NT2/D1 (cell line): ENCODE measurements at regions not wholly inside any gene's neighbourhood (a gene's known extent, or its start where the extent isn't known, plus 50 kb on each side); places are given as distances from the start of the nearest gene placed in this dataset.

Experiments used
- DNase-seq: peaks from one replicate; pipeline ENCODE4 v3.0.0-alpha.2; 2011; ENCODE audit warnings: low read depth, low spot score
- H3K27me3 ChIP-seq: 2 replicates; pipeline ENCODE4 v1.6.0; 2011; ENCODE audit warnings: mild to moderate bottlenecking; ENCODE audit not compliant: insufficient read length, insufficient read depth
- H3K36me3 ChIP-seq: 2 replicates; pipeline ENCODE4 v1.6.1; 2011; ENCODE audit warnings: mild to moderate bottlenecking, low read length, mixed read lengths; ENCODE audit not compliant: insufficient read depth, insufficient read length
- H3K4me1 ChIP-seq: 2 replicates; pipeline ENCODE4 v1.5.1; 2011; ENCODE audit not compliant: insufficient read depth, insufficient read length
- H3K4me3 ChIP-seq: 2 replicates; pipeline ENCODE4 v1.5.1; 2011; ENCODE audit warnings: low read depth; ENCODE audit not compliant: insufficient read length
- H3K9ac ChIP-seq: 2 replicates; pipeline ENCODE4 v1.6.0; 2011; ENCODE audit warnings: low read depth; ENCODE audit not compliant: insufficient read length
- H3K9me3 ChIP-seq: 2 replicates; pipeline ENCODE4 v1.5.1; 2011; ENCODE audit warnings: mild to moderate bottlenecking, low read length; ENCODE audit not compliant: insufficient read depth
- SUZ12 ChIP-seq: IDR thresholded peaks from 2 replicates; pipeline ENCODE4 v1.6.1; 2011; ENCODE audit not compliant: insufficient read length, insufficient read depth; ENCODE audit errors: extremely low read depth
- YY1 ChIP-seq: IDR thresholded peaks from 2 replicates; pipeline ENCODE4 v1.6.1; 2011; ENCODE audit not compliant: insufficient read length, insufficient read depth
- ZNF274 ChIP-seq: IDR thresholded peaks from 2 replicates; pipeline ENCODE4 v1.6.1; 2011; ENCODE audit warnings: mild to moderate bottlenecking, low read depth, low read length

DNA sequence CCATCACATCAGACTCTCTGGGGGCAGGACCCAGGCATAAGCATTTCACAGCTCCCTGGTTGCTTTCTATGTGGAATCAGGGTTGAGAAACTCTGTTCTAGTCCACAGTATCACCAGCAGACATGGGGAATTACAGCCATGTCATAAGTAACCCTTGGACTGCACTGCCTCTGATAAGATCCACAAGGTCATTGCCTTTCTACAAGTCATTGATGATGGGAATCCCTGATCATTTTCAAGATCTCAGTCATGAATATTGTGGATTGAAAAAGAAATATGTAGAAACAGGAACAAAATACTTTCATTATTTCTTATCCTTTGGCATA is 304.1 kb downstream of the KLF6 start:
- TF ChIP-seq ZNF274 (no peak), YY1 (no peak), SUZ12 (no peak)
- Histone ChIP-seq H3K27me3 (no peaks in the 10 kb centered on the region), H3K9ac (no peak overlapping the region), H3K4me1 (no peaks in the 10 kb centered on the region), H3K9me3 (no peaks in the 10 kb centered on the region), H3K4me3 (no peak overlapping the region), H3K36me3 (no peaks in the 10 kb centered on the region)
- no peak for DNase-seq

DNA sequence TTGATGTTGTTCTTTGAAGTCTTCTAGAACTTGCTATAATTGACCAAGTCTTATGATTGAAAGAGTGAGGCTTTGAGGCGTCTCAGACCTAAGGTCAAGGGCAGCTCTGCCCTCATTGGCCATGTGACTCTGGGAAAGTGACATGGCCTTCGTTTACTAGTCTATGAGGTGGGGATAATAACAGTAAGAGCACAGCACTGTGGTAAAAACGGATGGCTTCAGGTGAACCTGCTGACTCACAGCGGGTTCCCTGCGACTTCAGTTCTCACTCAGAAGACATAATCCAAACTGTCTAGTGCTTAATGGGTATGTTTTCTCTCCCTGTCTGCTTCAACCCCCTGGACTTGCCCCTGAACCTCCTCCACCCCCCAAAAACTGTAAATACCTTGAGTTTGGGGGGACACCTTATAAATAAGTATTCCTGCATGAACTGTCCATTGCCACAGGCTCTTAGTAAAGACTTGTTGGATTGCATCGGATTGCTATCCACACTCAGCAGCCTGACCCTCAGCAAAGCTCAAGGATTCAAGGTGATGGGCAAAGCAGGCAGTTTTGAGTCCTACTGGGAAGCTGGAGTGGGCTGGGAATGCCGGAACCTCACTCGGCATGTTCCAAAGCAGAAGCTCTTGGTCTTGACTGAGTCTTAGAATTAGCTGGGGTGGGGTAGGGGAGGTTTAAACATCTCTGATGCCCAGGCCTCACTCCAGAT is 304.6 kb downstream of the KLF6 start:
- Histone ChIP-seq H3K36me3 (no peaks in the 10 kb centered on the region), H3K27me3 (no peaks in the 10 kb centered on the region), H3K9ac (no peak overlapping the region), H3K4me1 (no peaks in the 10 kb centered on the region), H3K9me3 (no peaks in the 10 kb centered on the region), H3K4me3 (no peak overlapping the region)
- TF ChIP-seq ZNF274 (no peak), YY1 (no peak), SUZ12 (no peak)
- DNase-seq = no peak

DNA sequence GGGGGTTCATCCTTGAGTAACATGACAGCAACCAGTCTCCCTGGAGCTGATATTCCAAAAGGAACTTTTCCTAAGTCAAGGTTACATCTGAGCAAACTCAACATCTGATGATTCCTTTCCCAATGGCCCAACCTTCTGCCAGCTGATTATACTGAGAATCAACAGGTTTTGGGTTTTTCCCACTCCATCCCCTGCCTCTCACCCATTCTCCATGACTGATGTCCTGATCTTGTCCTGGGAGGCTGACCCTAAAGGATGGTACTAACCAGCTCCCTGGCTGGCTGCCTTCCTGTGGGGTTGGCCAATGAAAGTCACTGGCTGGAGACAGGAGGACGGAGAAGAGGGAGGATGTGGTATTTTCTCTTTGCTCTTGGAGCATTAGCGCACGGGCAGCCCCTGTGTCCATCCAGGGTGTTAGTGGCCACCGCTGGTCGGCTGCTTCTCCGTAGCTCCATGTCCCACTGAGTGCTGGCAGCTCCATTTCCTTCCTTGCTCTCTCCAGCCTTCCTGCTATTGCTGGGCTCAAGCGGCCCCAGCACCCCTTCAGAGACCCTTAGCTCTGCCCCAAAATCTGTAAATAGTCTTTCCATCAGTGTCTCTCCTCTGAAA is 306.2 kb upstream of the PITRM1 start:
- H3K36me3 ChIP-seq = no peaks in the 10 kb centered on the region
- no peak for TF ChIP-seq YY1
- TF ChIP-seq ZNF274 = no peak
- TF ChIP-seq SUZ12 = no peak
- no peak for DNase-seq
- no peak overlapping the region for H3K9ac ChIP-seq
- H3K9me3 ChIP-seq = no peaks in the 10 kb centered on the region
- H3K4me1 ChIP-seq = no peaks in the 10 kb centered on the region
- no peaks in the 10 kb centered on the region for H3K27me3 ChIP-seq
- no peak overlapping the region for H3K4me3 ChIP-seq

DNA sequence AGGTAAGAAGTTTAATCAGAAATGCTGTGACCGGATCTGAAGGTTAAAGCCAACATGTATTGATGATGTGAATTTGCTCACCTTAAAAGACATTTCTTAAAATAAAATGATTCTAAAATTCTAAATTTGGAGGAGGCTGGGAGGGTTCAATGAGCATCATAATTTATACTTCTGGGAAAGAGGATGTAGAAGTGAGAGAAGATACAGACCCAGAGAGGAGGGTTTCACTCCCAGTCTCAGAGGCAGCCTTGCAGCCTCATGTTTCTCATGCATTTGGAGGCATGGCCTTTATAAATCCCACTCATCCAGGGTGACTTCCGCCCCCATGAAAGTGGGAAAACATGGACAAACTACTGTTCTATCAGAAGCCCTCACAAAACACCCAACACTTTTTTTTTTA is 305.6 kb upstream of the PITRM1 start:
- no peak overlapping the region for H3K4me3 ChIP-seq
- no peaks in the 10 kb centered on the region for H3K36me3 ChIP-seq
- H3K4me1 ChIP-seq = no peaks in the 10 kb centered on the region
- H3K27me3 ChIP-seq = no peaks in the 10 kb centered on the region
- no peak for DNase-seq
- no peak overlapping the region for H3K9ac ChIP-seq
- TF ChIP-seq SUZ12 (no peak), ZNF274 (no peak), YY1 (no peak)
- no peaks in the 10 kb centered on the region; the same call in 1 of the 2 replicates for H3K9me3 ChIP-seq

DNA sequence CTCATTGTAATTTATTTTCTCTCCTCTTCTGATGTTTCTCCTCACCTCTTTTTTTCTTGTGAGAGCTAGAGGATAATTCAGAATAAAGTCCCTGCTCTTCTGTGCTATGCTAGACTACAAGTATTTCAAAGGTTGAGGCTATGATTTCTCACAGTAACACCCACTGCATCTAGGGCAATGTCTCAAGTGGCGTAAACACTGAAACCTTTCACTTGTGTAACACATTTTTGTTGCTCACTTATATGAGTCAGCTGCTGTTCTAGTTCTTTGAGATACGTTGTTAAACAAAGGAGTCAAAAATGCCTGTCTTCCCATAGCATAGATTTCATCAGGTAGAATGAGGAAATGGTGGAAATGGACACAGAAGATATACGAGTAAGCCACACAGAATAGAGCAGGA is 305.1 kb upstream of the PITRM1 start:
- Histone ChIP-seq H3K4me1 (no peaks in the 10 kb centered on the region), H3K27me3 (no peaks in the 10 kb centered on the region), H3K36me3 (no peaks in the 10 kb centered on the region), H3K4me3 (no peak overlapping the region), H3K9ac (no peak overlapping the region), H3K9me3 (no peaks in the 10 kb centered on the region; the same call in 1 of the 2 replicates)
- no peak for TF ChIP-seq YY1
- TF ChIP-seq SUZ12 = no peak
- no peak for TF ChIP-seq ZNF274
- DNase-seq = no peak

DNA sequence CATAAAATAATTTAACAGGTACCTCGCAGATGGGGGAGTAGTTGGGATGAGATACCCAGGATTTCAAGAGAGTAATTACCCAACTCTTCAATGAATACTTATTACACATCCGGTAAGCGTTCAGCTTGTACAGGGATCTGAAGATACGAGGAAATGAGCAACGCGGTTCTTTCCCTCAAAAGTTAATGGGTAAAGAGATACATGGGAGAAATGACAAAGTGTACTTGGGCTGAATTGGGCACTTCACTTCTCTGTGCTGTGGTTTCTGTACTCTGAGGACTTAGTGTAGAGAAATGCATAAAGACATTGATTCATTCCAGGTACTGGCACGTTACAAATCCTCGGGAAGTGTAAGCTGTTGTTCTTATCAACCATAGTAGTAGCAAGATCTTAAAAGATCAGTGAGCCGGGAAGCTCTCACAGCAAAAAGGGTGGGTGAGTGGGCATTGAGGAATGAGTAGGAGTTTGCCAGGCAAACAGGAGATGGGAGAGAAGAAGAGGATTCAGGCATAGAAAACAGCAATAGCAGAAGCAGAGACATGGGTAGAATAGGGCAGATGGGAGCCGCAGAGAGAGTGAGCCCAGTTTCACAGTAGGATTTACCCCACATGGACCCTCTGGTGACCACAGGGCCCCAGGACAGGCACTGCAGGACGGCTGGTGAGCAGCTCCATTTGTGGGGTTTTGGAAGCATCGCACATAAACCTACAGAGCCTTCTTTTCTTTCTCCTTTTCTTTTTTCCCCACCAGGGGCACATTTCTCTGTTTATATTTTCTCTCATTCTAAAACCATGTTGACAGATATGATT is 304.3 kb upstream of the PITRM1 start:
- no peaks in the 10 kb centered on the region for H3K36me3 ChIP-seq
- H3K4me1 ChIP-seq = no peaks in the 10 kb centered on the region
- no peak for TF ChIP-seq YY1
- TF ChIP-seq ZNF274 = no peak
- TF ChIP-seq SUZ12 = no peak
- no peak for DNase-seq
- no peak overlapping the region for H3K4me3 ChIP-seq
- H3K27me3 ChIP-seq = no peaks in the 10 kb centered on the region
- no peak overlapping the region for H3K9ac ChIP-seq
- H3K9me3 ChIP-seq = no peaks in the 10 kb centered on the region; the same call in 1 of the 2 replicates

DNA sequence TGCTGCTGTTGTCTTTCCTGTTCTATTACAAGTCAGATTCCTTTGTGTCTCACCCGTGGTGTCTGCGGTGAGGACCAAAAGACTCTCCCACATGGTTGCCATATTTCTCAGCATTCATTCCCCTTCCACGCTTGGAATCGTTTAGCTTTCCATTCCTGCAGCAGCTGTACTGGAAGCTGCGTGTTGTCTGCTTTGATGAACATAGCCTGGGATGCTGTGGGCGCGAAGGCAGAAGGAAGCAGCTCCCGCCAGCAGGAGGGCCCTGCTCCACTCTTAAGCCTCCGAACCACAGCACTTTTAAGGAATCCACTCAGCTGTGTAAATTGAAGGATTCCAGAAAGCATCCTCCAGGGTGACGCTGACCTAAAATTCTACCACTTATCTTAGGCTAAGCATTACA is 303.6 kb upstream of the PITRM1 start:
- Histone ChIP-seq H3K36me3 (no peaks in the 10 kb centered on the region), H3K27me3 (no peaks in the 10 kb centered on the region), H3K4me1 (no peaks in the 10 kb centered on the region), H3K9me3 (no peaks in the 10 kb centered on the region; the same call in 1 of the 2 replicates), H3K9ac (no peak overlapping the region), H3K4me3 (no peak overlapping the region)
- DNase-seq = no peak
- no peak for TF ChIP-seq YY1
- TF ChIP-seq ZNF274 = no peak
- TF ChIP-seq SUZ12 = no peak
